NCI-H1417 (cell line): ENCODE measurements at regions not wholly inside any gene's neighbourhood (a gene's known extent, or its start where the extent isn't known, plus 50 kb on each side); places are given as distances from the start of the nearest gene placed in this dataset.

ENCODE experiments used
- DNase-seq, 3 experiments: peaks; one replicate each; lab custom pipeline; 2025; lab: John Stamatoyannopoulos, UW

DNA sequence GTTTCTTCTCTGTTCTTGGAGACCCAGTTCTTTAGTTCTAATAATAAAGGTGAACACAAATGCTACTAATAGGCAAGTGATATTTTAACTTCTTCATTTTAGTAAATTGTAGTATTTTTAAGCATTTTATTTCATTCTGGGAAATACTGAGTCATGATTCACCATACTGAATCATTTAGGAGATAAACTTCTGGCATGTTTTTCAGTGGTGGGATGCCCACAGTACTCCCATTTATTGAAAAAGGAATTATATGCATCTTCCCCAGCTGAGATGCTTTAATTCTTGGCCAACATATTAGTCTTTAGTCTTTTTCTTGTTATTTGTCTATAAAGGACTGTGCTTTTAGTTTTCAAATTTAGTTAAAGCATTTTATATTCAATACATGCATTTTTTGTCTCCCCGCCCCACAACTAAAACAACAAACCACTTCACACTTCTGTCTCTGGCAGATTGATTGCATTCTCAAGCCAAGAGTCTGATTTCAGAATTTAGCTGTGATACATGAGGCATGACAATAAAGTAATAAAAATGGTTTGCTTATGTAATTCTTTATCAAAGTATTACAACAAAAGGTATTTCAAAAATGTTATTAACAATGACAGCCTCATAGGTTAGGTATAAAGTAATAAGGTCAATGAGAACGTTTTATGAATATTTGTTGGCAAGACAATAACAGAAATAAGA lies 125.2 kb upstream of the CDH18 start:
- DNase-seq, result peak in 2 of 3 experiments; percentile 55 to 93

DNA sequence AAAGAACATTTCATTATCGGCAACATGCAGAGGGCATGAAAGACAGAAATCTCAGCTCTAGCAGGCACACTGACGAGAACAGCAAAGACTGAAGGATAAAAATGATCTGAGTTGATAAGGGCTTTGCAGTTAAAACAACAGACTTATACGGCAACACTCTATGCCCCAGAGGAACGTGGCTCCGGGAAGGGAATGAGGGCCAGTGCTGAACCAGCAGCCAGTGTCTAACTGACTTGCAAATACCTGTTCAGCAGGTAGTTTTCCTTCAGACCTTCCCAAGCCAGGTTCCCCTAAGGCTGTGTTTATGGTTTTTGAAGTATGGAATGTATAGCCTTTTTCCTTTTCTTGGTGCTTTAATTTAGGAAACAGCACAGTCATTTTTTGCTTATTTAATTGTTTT lies 121.3 kb upstream of the CDH18 start:
- DNase-seq, result no peak

- peak in 2 of 3 experiments; percentile 13 to 67 for DNase-seq
Observed at GRCh38 chr5:20105915-20106314, 117.9 kb upstream of the CDH18 start.

DNA sequence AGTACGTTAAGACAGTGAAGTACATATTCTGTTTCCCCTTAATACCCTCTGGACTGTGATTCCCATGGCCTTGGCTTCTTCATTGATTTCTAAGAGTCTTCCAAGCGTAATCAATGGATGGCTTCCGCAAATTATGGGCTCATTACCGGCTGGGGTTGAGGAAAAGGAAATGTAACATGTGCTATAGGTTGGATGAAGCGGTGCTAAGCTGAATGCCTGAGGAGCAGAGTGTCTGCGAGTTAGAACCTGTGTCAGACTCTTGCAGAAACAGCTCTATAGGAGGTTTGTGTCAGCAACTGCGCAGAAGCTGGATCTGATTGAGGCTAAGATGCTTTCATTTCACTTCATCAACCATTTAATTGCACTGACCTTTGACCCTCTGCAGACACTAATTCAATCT lies 114.3 kb upstream of the CDH18 start:
- DNase-seq, result no peak

DNA sequence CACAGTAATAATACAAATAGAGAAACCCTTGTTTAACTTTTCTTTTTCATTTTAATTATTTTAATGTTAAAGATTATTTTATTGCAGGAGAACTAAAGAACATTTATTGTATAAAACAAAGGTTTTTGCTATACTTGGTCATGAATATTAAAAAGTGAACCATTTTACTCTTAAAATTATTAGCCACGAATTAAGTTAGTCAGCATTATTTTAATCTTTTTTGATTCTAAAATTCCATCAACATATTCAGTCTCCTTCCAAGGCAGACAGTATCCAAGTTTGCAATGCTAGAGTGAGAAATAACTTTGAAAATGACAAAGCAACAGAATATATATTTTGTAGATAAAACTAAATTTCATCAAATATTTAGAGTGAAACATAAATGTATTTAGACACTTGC lies 110.7 kb upstream of the CDH18 start:
- no peak for DNase-seq

DNA sequence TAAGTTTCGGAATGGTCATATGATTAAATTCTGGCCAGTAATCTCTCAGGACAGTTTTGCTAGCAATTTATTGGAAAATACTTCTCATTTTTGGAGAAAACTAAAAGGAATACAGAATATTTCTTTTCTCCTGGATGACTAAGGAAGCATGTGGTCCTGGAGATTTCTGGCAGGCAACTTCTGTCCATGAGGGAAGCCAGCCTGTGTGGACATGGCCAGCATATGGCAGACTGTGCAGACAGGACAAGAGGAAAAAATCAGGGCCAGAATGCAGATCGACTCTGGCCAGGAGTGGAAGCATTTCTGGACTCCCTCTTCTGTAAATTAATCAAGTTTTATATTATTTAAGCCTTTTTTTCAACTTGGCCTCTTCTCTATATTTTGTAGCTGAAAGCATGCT lies 100.4 kb upstream of the CDH18 start:
- no peak for DNase-seq

DNA sequence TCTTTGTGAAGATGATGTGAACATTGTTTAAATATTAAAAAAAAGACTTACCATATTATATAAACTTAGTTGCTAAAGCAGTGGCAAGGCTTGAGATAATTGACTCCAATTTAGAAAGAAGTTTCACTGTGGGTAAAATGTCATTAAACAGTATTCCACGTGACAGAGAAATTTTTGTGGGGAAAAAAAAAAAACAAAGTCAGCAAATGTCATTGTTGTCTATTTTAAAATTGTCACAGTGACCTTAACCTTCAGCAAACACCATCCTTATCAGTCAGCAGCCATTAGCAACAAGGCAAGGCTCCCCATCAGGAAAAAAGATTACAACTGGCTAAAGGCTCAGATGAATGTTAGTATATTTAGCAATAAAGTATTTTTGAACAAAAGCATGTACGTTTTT lies 99.3 kb upstream of the CDH18 start:
- DNase-seq, result no peak

GRCh38 chr5:20077186-20077585 lies 89.2 kb upstream of the CDH18 start:
- DNase-seq, result peak in 1 of 3 experiments; percentile 17

- DNase-seq, result no peak
Observed at GRCh38 chr5:20056933-20057332, 68.9 kb upstream of the CDH18 start.

DNA sequence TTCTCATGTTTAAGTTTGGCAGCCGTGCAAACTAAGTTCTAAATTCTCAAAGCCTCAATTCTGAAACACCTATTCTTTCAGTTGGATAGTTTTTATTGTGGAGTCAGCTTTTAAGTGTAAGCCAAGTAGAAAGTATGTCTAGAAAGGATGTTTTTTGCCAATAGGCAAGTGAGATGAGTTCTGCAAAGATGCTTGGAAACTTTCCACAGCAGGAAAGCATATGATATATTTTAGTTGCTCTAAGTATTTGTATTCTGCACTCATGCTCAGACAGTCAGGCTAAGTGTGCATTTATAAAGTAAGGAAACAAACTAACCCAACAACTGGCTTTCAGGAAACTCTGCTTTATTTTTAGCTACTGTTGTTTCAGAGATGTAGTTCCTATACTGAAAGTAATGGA lies 67.3 kb upstream of the CDH18 start:
- DNase-seq, result no peak

DNA sequence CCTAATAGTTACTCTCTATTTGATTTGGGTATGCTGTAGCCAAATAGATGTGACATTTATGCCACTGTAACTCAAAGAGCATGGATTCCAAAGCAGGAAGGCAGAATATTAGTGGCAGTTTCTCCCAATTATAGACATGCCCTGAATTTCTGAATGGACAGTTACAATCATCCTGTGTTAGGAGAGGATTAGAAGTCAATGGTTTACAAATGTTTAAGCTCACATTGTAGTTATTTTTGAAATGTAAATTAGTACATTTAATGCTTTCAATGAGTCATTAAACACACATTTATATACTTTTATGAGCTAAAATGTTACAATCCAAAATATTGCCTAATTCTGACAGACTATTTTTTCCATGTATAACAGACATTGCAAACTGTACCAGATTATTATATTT lies 62.3 kb upstream of the CDH18 start:
- DNase-seq, result no peak

DNA sequence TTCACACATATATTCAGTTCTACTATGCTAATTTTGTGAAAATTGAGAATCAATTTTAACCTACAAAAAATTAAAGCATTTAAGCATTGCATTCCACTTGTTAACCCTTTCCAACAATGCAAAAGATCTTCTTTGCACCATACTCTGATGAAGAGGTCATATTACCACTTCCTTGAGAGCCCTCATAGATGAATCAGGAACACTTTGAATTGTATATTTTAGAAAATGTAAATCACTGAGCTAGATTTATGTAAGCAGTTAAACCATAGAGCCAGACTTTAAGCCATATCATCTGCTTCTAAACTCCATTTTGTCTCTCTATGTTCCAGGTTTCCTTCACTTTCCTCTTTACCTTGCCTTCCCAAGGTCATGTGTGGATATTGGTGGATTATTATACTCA lies 56.5 kb upstream of the CDH18 start:
- DNase-seq, result no peak

DNA sequence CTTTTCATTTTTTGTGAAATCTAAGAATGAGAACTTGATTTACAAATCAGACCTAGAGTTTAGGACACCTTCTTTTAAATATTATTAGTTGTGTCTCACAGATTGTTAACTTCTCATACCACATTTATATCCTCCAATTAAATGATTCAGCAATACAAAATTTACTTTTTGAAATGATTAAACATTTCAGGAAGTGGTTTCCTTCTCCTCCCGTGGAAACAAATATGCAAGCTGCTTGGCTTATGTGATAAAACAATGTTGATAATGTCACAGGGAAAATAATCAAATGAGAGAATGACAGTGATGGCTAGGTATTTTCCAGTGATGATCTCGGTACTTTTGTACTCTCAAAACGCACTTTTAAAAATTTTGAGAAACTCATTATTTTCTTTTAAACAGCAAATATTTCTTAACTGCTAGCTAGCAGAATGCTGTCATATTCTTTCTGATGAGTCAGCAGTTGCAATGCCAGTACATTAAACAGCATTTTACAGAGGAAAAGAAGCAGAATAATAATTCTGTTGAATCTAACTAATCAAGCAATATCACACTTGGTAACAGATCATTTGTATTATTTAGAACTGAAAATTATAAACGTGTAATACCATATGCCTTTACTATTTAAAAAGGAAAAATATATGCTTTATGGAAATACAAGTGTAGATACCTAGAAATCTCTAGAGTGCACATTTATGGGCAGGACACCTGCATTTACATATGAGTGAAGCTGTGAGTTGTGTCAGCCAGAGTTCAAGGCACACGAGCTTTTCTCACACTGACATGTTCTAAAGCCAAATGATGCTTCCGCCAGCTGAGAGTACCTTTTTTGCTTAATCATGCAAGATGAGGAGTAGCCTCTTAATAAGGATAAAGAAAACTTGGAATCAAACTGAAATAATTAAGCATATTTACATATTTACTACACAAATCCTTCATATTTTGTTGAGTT lies 53.6 kb upstream of the CDH18 start:
- DNase-seq, result no peak

- no peak for DNase-seq
Observed at GRCh38 chr5:20040901-20041300, 52.9 kb upstream of the CDH18 start.
